SW480 (cell line): ENCODE measurements at regions not wholly inside any gene's neighbourhood (a gene's known extent, or its start where the extent isn't known, plus 50 kb on each side); places are given as distances from the start of the nearest gene placed in this dataset.
"Not testable (repeated sequence)": the region's sequence is repeated elsewhere in the genome, so short reads cannot be mapped to it uniquely, and the experiment has no call there.

Source experiments
- DNase-seq: peaks from one replicate; pipeline ENCODE4 v3.0.0-alpha.2; 2016; ENCODE audit warnings: low spot score

- DNase-seq: no peak
These were observed 92.0 kb upstream of the FAM13C start for GRCh38 chr10:59454171-59454919.

GRCh38 chr10:59448616-59449015 is 86.3 kb upstream of the FAM13C start:
- no peak for DNase-seq

GRCh38 chr10:59435707-59436106 is 73.4 kb upstream of the FAM13C start:
- DNase-seq: no peak

- DNase-seq: no peak
These were observed 72.3 kb upstream of the FAM13C start for GRCh38 chr10:59434463-59435321.

GRCh38 chr10:59433720-59434428 is 71.5 kb upstream of the FAM13C start:
- no peak for DNase-seq

GRCh38 chr10:59432207-59432900 is 70.0 kb upstream of the FAM13C start:
- no peak for DNase-seq

GRCh38 chr10:59413795-59414194 is 51.4 kb upstream of the FAM13C start:
- not testable (repeated sequence) for DNase-seq
